Thyroid gland (tissue), 4 donors: ENCODE measurements at regions not wholly inside any gene's neighbourhood (a gene's known extent, or its start where the extent isn't known, plus 50 kb on each side); places are given as distances from the start of the nearest gene placed in this dataset.
"Not testable (repeated sequence)": the region's sequence is repeated elsewhere in the genome, so short reads cannot be mapped to it uniquely, and the experiment has no call there.

ENCODE experiments used
- POLR2A ChIP-seq, 2 donors: fragments of 450-650 bp; IDR thresholded peaks; one replicate each; pipeline ENCODE4 v1.6.1; 2017; ENCODE audit warnings: antibody characterized with exemption in 2 of 2, mild to moderate bottlenecking in 2 of 2, moderate library complexity in 1 of 2
- TF ChIP-seq, protein P1 (sequence below), 6 experiments: fragments of 200-600 bp in 3 of 6; fragments of 450-650 bp in 3 of 6; sonication (generic) in 3 of 6; IDR thresholded peaks; one replicate each; pipeline ENCODE4 v1.5.1; 2016 to 2019; ENCODE audit warnings: antibody characterized with exemption in 6 of 6, mild to moderate bottlenecking in 2 of 6, inconsistent platforms in 1 of 6, moderate library complexity in 1 of 6

DNA sequence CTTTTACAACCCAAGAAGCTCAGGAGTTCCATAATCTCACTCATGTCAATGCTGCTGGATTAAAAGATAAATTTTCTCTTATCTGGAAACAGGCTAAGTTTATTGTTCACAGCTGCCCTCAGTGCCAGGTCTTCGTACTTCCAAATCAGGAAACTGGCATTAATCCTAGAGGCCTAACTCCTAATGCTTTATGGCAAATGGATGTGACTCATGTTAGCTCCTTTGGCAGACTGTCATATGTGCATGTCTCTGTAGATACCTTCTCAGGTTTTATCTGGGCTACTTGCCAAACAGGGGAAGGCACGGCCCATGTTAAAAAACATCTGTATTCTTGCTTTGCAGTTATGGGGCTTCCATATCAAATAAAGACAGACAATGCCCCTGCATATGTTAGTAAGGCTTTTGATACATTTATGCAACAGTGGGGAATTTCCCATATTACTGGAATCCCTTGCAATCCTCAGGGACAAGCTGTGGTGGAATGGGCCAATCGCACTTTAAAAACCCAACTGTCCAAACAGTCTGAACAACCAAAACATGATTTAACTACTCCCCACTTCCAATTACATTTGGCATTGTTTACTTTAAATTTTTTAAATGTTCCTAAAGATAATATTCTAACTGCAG, 570.8 kb upstream of the PTGER4 start:
- TF ChIP-seq, protein P1, sequence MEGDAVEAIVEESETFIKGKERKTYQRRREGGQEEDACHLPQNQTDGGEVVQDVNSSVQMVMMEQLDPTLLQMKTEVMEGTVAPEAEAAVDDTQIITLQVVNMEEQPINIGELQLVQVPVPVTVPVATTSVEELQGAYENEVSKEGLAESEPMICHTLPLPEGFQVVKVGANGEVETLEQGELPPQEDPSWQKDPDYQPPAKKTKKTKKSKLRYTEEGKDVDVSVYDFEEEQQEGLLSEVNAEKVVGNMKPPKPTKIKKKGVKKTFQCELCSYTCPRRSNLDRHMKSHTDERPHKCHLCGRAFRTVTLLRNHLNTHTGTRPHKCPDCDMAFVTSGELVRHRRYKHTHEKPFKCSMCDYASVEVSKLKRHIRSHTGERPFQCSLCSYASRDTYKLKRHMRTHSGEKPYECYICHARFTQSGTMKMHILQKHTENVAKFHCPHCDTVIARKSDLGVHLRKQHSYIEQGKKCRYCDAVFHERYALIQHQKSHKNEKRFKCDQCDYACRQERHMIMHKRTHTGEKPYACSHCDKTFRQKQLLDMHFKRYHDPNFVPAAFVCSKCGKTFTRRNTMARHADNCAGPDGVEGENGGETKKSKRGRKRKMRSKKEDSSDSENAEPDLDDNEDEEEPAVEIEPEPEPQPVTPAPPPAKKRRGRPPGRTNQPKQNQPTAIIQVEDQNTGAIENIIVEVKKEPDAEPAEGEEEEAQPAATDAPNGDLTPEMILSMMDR (IDR thresholded peaks at IDR 0.05) = not testable (repeated sequence)
- TF ChIP-seq POLR2A (IDR thresholded peaks at IDR 0.05) = not testable (repeated sequence)
